AG09309 (cell line): ENCODE measurements at regions not wholly inside any gene's neighbourhood (a gene's known extent, or its start where the extent isn't known, plus 50 kb on each side); places are given as distances from the start of the nearest gene placed in this dataset.

ENCODE experiments used
- DNase-seq: peaks from one replicate; pipeline ENCODE4 v3.0.0-alpha.2; 2010; ENCODE audit warnings: low read depth
- H3K4me3 ChIP-seq: 2 replicates; pipeline ENCODE4 v1.5.1; 2011; ENCODE audit warnings: mild to moderate bottlenecking, low read depth, low read length, moderate library complexity; ENCODE audit not compliant: control insufficient read depth
- TF ChIP-seq, protein P1 (sequence below): IDR thresholded peaks from 2 replicates; pipeline ENCODE4 v1.5.1; 2011; ENCODE audit warnings: mild to moderate bottlenecking, low read depth, low read length, inconsistent platforms; ENCODE audit not compliant: insufficient read depth, control insufficient read depth; ENCODE audit errors: missing control alignments

- TF ChIP-seq, protein P1, sequence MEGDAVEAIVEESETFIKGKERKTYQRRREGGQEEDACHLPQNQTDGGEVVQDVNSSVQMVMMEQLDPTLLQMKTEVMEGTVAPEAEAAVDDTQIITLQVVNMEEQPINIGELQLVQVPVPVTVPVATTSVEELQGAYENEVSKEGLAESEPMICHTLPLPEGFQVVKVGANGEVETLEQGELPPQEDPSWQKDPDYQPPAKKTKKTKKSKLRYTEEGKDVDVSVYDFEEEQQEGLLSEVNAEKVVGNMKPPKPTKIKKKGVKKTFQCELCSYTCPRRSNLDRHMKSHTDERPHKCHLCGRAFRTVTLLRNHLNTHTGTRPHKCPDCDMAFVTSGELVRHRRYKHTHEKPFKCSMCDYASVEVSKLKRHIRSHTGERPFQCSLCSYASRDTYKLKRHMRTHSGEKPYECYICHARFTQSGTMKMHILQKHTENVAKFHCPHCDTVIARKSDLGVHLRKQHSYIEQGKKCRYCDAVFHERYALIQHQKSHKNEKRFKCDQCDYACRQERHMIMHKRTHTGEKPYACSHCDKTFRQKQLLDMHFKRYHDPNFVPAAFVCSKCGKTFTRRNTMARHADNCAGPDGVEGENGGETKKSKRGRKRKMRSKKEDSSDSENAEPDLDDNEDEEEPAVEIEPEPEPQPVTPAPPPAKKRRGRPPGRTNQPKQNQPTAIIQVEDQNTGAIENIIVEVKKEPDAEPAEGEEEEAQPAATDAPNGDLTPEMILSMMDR, result no peak
Observed at GRCh38 chr10:8289186-8289924, 234.9 kb downstream of the GATA3 start.

GRCh38 chr10:8294779-8295178, 240.3 kb downstream of the GATA3 start:
- H3K4me3 ChIP-seq, result no peak overlapping the region
- TF ChIP-seq, protein P1, result no peak
- DNase-seq, result no peak

More at GRCh38 chr10:8289186-8289924, 234.9 kb downstream of the GATA3 start:
- no peak for DNase-seq
- H3K4me3 ChIP-seq, result no peak overlapping the region

- no peak for DNase-seq
Observed at GRCh38 chr10:8295311-8295710, 240.8 kb downstream of the GATA3 start.

DNA sequence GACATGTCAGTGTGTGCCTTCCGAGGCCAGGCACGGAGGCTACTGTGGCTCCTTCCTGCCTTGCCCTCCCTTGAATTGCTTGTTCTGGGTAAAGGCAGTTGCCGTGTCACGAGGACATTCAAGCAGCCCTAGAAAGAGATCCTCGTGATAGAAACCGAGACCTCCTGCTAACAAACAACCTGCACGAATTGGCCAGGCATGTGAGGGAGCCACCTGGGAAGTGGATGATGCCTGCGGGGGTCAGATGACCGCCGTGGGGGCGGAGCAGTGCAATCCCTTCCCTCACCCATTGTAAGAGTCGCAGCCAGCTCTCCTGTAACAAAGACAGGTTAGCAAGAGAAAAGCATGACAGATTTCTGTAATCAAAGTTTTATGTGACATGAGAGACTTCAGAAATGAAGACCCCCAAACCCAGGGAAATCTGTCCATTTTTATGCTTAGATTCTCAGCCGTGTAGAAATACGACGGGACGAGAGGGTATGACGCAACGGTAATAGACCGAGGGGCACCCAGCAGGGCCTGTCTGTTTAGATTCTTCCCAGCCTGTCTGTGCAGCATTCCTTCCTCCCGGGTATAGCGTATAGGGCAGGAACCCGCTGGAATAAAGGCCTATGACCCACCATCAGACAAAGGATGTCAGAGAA, 241.7 kb downstream of the GATA3 start:
- H3K4me3 ChIP-seq, result no peak overlapping the region
- TF ChIP-seq, protein P1, result no peak
- no peak for DNase-seq

More at GRCh38 chr10:8295311-8295710, 240.8 kb downstream of the GATA3 start:
- TF ChIP-seq, protein P1, result no peak
- no peak overlapping the region for H3K4me3 ChIP-seq

- TF ChIP-seq, protein P1, result no peak
- DNase-seq, result no peak
- no peak overlapping the region for H3K4me3 ChIP-seq
Observed at GRCh38 chr10:8296734-8297101, 242.2 kb downstream of the GATA3 start.

GRCh38 chr10:8297107-8297506, 242.6 kb downstream of the GATA3 start:
- TF ChIP-seq, protein P1, result no peak
- DNase-seq, result no peak
- H3K4me3 ChIP-seq, result no peak overlapping the region
